GM23338 (cell line): ENCODE measurements at regions not wholly inside any gene's neighbourhood (a gene's known extent, or its start where the extent isn't known, plus 50 kb on each side); places are given as distances from the start of the nearest gene placed in this dataset.

ENCODE experiments used
- ATAC-seq: fragments of 200-7000 bp; cut with Tn5 transposase; 3 replicates; pipeline ENCODE4 v1.9.1; 2020
- DNase-seq: peaks from one replicate; pipeline ENCODE4 v3.0.0-alpha.2; 2015; ENCODE audit warnings: low spot score
- H2AFZ ChIP-seq: fragments of 200-600 bp; sonication (generic); 2 replicates; pipeline ENCODE4 v1.8.0; 2016; ENCODE audit warnings: antibody characterized with exemption, mild to moderate bottlenecking, moderate library complexity
- H3F3A ChIP-seq: fragments of 200-600 bp; sonication (generic); replicated peaks from 2 replicates; pipeline ENCODE4 v1.8.0; 2017; ENCODE audit warnings: antibody characterized with exemption, mixed run types, low read depth
- H3K27ac ChIP-seq: fragments of 200-600 bp; sonication (generic); 2 replicates; pipeline ENCODE4 v1.6.1; 2016; ENCODE audit warnings: low read depth
- H3K27me3 ChIP-seq: fragments of 200-600 bp; sonication (generic); 2 replicates; pipeline ENCODE4 v1.8.0; 2016; ENCODE audit warnings: mild to moderate bottlenecking, mixed run types, moderate library complexity; ENCODE audit not compliant: insufficient read depth
- H3K36me3 ChIP-seq: fragments of 200-600 bp; sonication (generic); 2 replicates; pipeline ENCODE4 v1.8.0; 2016; ENCODE audit warnings: mild to moderate bottlenecking; ENCODE audit not compliant: insufficient read depth
- H3K4me1 ChIP-seq: fragments of 200-600 bp; sonication (generic); 2 replicates; pipeline ENCODE4 v1.8.0; 2016; ENCODE audit warnings: mild to moderate bottlenecking, moderate library complexity; ENCODE audit not compliant: insufficient read depth
- H3K4me2 ChIP-seq: fragments of 200-600 bp; sonication (generic); 2 replicates; pipeline ENCODE4 v1.7.1; 2017; ENCODE audit warnings: mixed run types
- H3K4me3 ChIP-seq: fragments of 200-600 bp; sonication (generic); 2 replicates; pipeline ENCODE4 v1.6.1; 2016; ENCODE audit warnings: mixed run types
- H3K79me2 ChIP-seq: fragments of 200-600 bp; sonication (generic); replicated peaks from 2 replicates; pipeline ENCODE4 v1.8.0; 2017; ENCODE audit warnings: mild to moderate bottlenecking; ENCODE audit not compliant: insufficient read depth
- H3K9me2 ChIP-seq: fragments of 200-600 bp; sonication (generic); 2 replicates; pipeline ENCODE4 v1.8.0; 2017; ENCODE audit not compliant: insufficient read depth
- H4K20me1 ChIP-seq: fragments of 200-600 bp; sonication (generic); replicated peaks from 2 replicates; pipeline ENCODE4 v1.8.0; 2017; ENCODE audit warnings: mild to moderate bottlenecking; ENCODE audit not compliant: insufficient read depth
- H3K27ac Mint-ChIP-seq: 2 replicates; pipeline ENCODE4 v1.8.0; 2020; ENCODE audit warnings: inconsistent platforms, mild to moderate bottlenecking, moderate library complexity, mixed read lengths
- H3K27me3 Mint-ChIP-seq: 3 replicates; pipeline ENCODE4 v1.8.0; 2022; ENCODE audit warnings: low read depth, mild to moderate bottlenecking, moderate library complexity, mixed read lengths, inconsistent platforms; ENCODE audit not compliant: insufficient read depth, poor library complexity
- H3K36me3 Mint-ChIP-seq: 3 replicates; pipeline ENCODE4 v1.8.0; 2021; ENCODE audit warnings: low read depth, mild to moderate bottlenecking, inconsistent platforms, moderate library complexity, mixed read lengths
- H3K4me1 Mint-ChIP-seq: 3 replicates; pipeline ENCODE4 v1.8.0; 2020; ENCODE audit warnings: mild to moderate bottlenecking, inconsistent platforms, mixed read lengths
- H3K4me3 Mint-ChIP-seq: 3 replicates; pipeline ENCODE4 v1.8.0; 2021; ENCODE audit warnings: moderate library complexity, mild to moderate bottlenecking, inconsistent platforms, mixed read lengths
- H3K9me3 Mint-ChIP-seq: 3 replicates; pipeline ENCODE4 v1.8.0; 2020; ENCODE audit warnings: moderate library complexity, mild to moderate bottlenecking, inconsistent platforms, mixed read lengths
- CREB1 ChIP-seq: fragments of 250-450 bp; sonication (Bioruptor Pico); IDR thresholded peaks from 2 replicates; pipeline ENCODE4 v1.5.0; 2020; ENCODE audit warnings: low read depth, mild to moderate bottlenecking, moderate library complexity
- CTCF ChIP-seq, 2 experiments: fragments of 200-600 bp in 1 of 2; sonication (generic) in 1 of 2; conservative IDR thresholded peaks; 2 replicates each; pipeline versions ENCODE4 v1.5.1 to v1.6.1; 2016 to 2017; ENCODE audit warnings: antibody characterized with exemption in 2 of 2, low read depth in 2 of 2, mild to moderate bottlenecking in 2 of 2, moderate library complexity in 1 of 2
- EZH2 ChIP-seq: fragments of 200-600 bp; sonication (generic); IDR thresholded peaks from one replicate; pipeline ENCODE4 v1.8.0; 2017; ENCODE audit warnings: antibody characterized with exemption, mild to moderate bottlenecking, low read depth; ENCODE audit not compliant: unreplicated experiment
- JUNB ChIP-seq: IDR thresholded peaks from one replicate; pipeline ENCODE4 v1.6.1; 2016; ENCODE audit warnings: antibody characterized with exemption; ENCODE audit not compliant: unreplicated experiment
- NANOG ChIP-seq: IDR thresholded peaks from 2 replicates; pipeline ENCODE4 v1.6.1; 2016; ENCODE audit warnings: antibody characterized with exemption, borderline replicate concordance
- POLR2AphosphoS5 ChIP-seq: IDR thresholded peaks from 2 replicates; pipeline ENCODE4 v1.6.1; 2016; ENCODE audit warnings: antibody characterized with exemption, low read depth
- STAT1 ChIP-seq: IDR thresholded peaks from one replicate; pipeline ENCODE4 v1.6.1; 2016; ENCODE audit warnings: antibody characterized with exemption; ENCODE audit not compliant: unreplicated experiment
- ZNF114 ChIP-seq: fragments of 250-450 bp; sonication (Bioruptor Pico); IDR thresholded peaks from 2 replicates; pipeline ENCODE4 v1.5.0; 2020; ENCODE audit warnings: mild to moderate bottlenecking, moderate library complexity
- ZNF331 ChIP-seq: fragments of 250-450 bp; sonication (Bioruptor Pico); IDR thresholded peaks from 2 replicates; pipeline ENCODE4 v1.5.0; 2020; ENCODE audit warnings: low read depth, mild to moderate bottlenecking, moderate library complexity
- ZNF462 ChIP-seq: fragments of 250-450 bp; sonication (Bioruptor Pico); IDR thresholded peaks from 2 replicates; pipeline ENCODE4 v1.5.0; 2020; ENCODE audit warnings: mild to moderate bottlenecking, moderate library complexity

GRCh38 chr12:131612092-131612755 is 98.7 kb upstream of the SFSWAP start:
- H3K36me3 ChIP-seq = no peaks in the 10 kb centered on the region
- H2AFZ ChIP-seq = no peak overlapping the region
- DNase-seq = no peak
- H3K4me1 Mint-ChIP-seq = peaks cover 20% of the 10 kb centered on the region
- no peaks in the 10 kb centered on the region for H3K9me2 ChIP-seq
- no peak overlapping the region for H3K27ac Mint-ChIP-seq
- H4K20me1 ChIP-seq = no peaks in the 10 kb centered on the region
- no peak overlapping the region for H3K4me3 Mint-ChIP-seq
- no peaks in the 10 kb centered on the region for H3K79me2 ChIP-seq
- H3K4me2 ChIP-seq = no peak overlapping the region
- ATAC-seq = no peak
- TF ChIP-seq CTCF (conservative IDR thresholded peaks at IDR 0.05; ENCODE audit: low read depth in 2 of 2) (no peak), POLR2AphosphoS5 (no peak), JUNB (no peak), NANOG (no peak), CREB1 (CRISPR knock-in tag) (no peak)
- peaks cover 8% of the 10 kb centered on the region; the same call in 1 of the 2 replicates for H3K4me1 ChIP-seq
- H3K36me3 Mint-ChIP-seq = no peaks in the 10 kb centered on the region
- no peak overlapping the region for H3K27ac ChIP-seq
- no peaks in the 10 kb centered on the region for H3F3A ChIP-seq
- H3K27me3 Mint-ChIP-seq = peaks cover 14% of the 10 kb centered on the region
- H3K9me3 Mint-ChIP-seq = no peaks in the 10 kb centered on the region; the same call in 2 of the 3 replicates
- H3K27me3 ChIP-seq = no peaks in the 10 kb centered on the region
- no peak overlapping the region for H3K4me3 ChIP-seq

- H3K4me1 Mint-ChIP-seq = peaks cover 20% of the 10 kb centered on the region
- no peaks in the 10 kb centered on the region; the same call in 2 of the 3 replicates for H3K9me3 Mint-ChIP-seq
- Histone ChIP-seq H3K36me3 (no peaks in the 10 kb centered on the region), H3K4me2 (no peak overlapping the region), H3K27me3 (no peaks in the 10 kb centered on the region), H3K9me2 (no peaks in the 10 kb centered on the region), H3K79me2 (no peaks in the 10 kb centered on the region), H3K4me1 (peaks cover 8% of the 10 kb centered on the region; the same call in 1 of the 2 replicates), H4K20me1 (no peaks in the 10 kb centered on the region), H3K27ac (no peak overlapping the region), H3F3A (no peaks in the 10 kb centered on the region), H2AFZ (no peak overlapping the region), H3K4me3 (no peak overlapping the region)
- H3K27ac Mint-ChIP-seq = no peak overlapping the region
- H3K4me3 Mint-ChIP-seq = no peak overlapping the region
- no peaks in the 10 kb centered on the region for H3K36me3 Mint-ChIP-seq
- H3K27me3 Mint-ChIP-seq = peaks cover 14% of the 10 kb centered on the region
- DNase-seq = no peak
- ATAC-seq = no peak
- TF ChIP-seq ZNF462 (CRISPR knock-in tag) (no peak), CREB1 (CRISPR knock-in tag) (no peak), ZNF114 (no peak), JUNB (no peak), ZNF331 (CRISPR knock-in tag) (no peak), POLR2AphosphoS5 (no peak), EZH2 (no peak), NANOG (no peak), STAT1 (no peak), CTCF (conservative IDR thresholded peaks at IDR 0.05; ENCODE audit: low read depth in 2 of 2) (no peak)
These were observed 97.7 kb upstream of the SFSWAP start for GRCh38 chr12:131613186-131613585.
